Suprapubic skin (tissue), 4 donors: ENCODE measurements at regions not wholly inside any gene's neighbourhood (a gene's known extent, or its start where the extent isn't known, plus 50 kb on each side); places are given as distances from the start of the nearest gene placed in this dataset.

ENCODE experiments used
- DNase-seq, 2 donors: peaks; one replicate each; pipeline ENCODE4 v3.0.0-alpha.2; 2019; ENCODE audit warnings: low spot score in 2 of 2
- H3K27ac ChIP-seq: fragments of 200-600 bp; sonication (generic); one replicate; pipeline ENCODE4 v1.5.1; 2019
- H3K27me3 ChIP-seq: fragments of 200-600 bp; sonication (generic); one replicate; pipeline ENCODE4 v1.5.1; 2019
- H3K36me3 ChIP-seq: fragments of 200-600 bp; sonication (generic); one replicate; pipeline ENCODE4 v1.5.1; 2019
- H3K4me1 ChIP-seq: fragments of 200-600 bp; sonication (generic); one replicate; pipeline ENCODE4 v1.5.1; 2019
- H3K4me3 ChIP-seq: fragments of 200-600 bp; sonication (generic); one replicate; pipeline ENCODE4 v1.5.1; 2019; ENCODE audit warnings: mild to moderate bottlenecking
- H3K9me3 ChIP-seq: fragments of 200-600 bp; sonication (generic); one replicate; pipeline ENCODE4 v1.5.1; 2019
- CTCF ChIP-seq, 2 donors: fragments of 200-600 bp in 1 of 2; fragments of 450-650 bp in 1 of 2; sonication (generic) in 1 of 2; IDR thresholded peaks; one replicate each; pipeline ENCODE4 v1.5.1; 2016 to 2019; ENCODE audit warnings: antibody characterized with exemption in 2 of 2, mild to moderate bottlenecking in 1 of 2, moderate library complexity in 1 of 2
- EP300 ChIP-seq: sonication (generic); formaldehyde crosslinking; IDR thresholded peaks from one replicate; pipeline ENCODE4 v1.6.1; 2017; ENCODE audit warnings: antibody characterized with exemption
- POLR2A ChIP-seq, 2 donors: fragments of 450-650 bp; IDR thresholded peaks; one replicate each; pipeline ENCODE4 v1.6.1; 2017; ENCODE audit warnings: antibody characterized with exemption in 2 of 2, mild to moderate bottlenecking in 2 of 2, moderate library complexity in 2 of 2
- POLR2AphosphoS5 ChIP-seq, 3 donors: sonication (generic); formaldehyde crosslinking; IDR thresholded peaks; one replicate each; pipeline ENCODE4 v1.6.1; 2017; ENCODE audit warnings: antibody characterized with exemption in 3 of 3
- WGBS: methylation state at CpG from one replicate; pipeline ENCODE4 v1.1.5; 2018; 5-methylcytosine and 5-hydroxymethylcytosine counted together

DNA sequence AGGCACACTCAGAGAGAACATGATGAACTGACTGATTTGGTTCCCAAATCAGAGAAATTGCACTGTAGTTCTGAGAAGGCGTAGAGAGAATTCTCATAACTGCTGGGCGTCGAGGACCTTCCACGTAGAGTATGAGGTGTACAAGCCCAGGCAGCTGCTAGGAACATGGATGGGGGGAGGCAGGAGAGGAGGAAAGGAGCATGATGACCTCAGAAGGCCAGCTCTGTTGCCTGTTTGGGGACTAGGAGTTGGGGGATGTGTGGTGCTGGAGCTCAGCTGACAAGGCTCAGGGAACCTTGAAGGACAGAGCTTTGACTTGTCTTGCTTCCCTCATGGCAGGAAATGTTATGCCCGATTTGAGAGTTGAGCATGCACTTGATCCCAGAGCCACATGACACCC lies 485.4 kb downstream of the IRX1 start:
- H3K4me1 ChIP-seq, result no peaks in the 10 kb centered on the region
- no peaks in the 10 kb centered on the region for H3K36me3 ChIP-seq
- H3K4me3 ChIP-seq, result no peak overlapping the region
- H3K27ac ChIP-seq, result no peak overlapping the region
- no peaks in the 10 kb centered on the region for H3K27me3 ChIP-seq
- 85% methylated on average over 5 of the region's 5 CpGs for WGBS
- DNase-seq, result no peak
- no peaks in the 10 kb centered on the region for H3K9me3 ChIP-seq
- TF ChIP-seq POLR2AphosphoS5 (IDR thresholded peaks at IDR 0.05) (no peak), POLR2A (IDR thresholded peaks at IDR 0.05) (no peak), EP300 (no peak), CTCF (IDR thresholded peaks at IDR 0.05) (no peak)

DNA sequence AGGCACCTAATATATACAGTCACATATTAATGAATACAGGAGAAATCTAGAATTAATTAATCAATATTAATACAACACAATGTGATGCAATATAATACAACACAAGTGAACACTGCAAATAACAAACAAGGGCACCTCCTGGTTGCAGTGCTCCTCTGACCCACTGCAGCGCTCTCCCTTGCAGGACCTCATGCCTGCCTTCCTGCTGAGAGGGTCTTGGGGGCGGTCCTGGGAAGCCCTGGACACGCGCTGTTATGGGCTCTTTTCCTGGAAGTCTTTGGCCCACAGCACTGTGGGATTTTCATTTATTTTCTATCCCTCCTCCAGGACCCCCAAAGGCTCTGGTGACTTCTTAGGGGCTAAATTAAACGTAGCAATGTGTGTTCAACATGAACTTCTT lies 485.8 kb downstream of the IRX1 start:
- no peak overlapping the region for H3K27ac ChIP-seq
- H3K36me3 ChIP-seq, result no peaks in the 10 kb centered on the region
- no peak overlapping the region for H3K4me3 ChIP-seq
- DNase-seq, result no peak
- TF ChIP-seq POLR2AphosphoS5 (IDR thresholded peaks at IDR 0.05), result no peak
- no peak for TF ChIP-seq CTCF (IDR thresholded peaks at IDR 0.05)
- TF ChIP-seq EP300, result no peak
- no peak for TF ChIP-seq POLR2A (IDR thresholded peaks at IDR 0.05)
- WGBS, result 85% methylated on average over 5 of the region's 5 CpGs
- H3K9me3 ChIP-seq, result no peaks in the 10 kb centered on the region
- H3K27me3 ChIP-seq, result no peaks in the 10 kb centered on the region
- H3K4me1 ChIP-seq, result no peaks in the 10 kb centered on the region

GRCh38 chr5:4082966-4083564 lies 487.4 kb downstream of the IRX1 start:
- H3K27me3 ChIP-seq, result no peaks in the 10 kb centered on the region
- TF ChIP-seq CTCF (IDR thresholded peaks at IDR 0.05), result no peak
- TF ChIP-seq EP300, result no peak
- TF ChIP-seq POLR2A (IDR thresholded peaks at IDR 0.05), result no peak
- TF ChIP-seq POLR2AphosphoS5 (IDR thresholded peaks at IDR 0.05), result no peak
- no peaks in the 10 kb centered on the region for H3K36me3 ChIP-seq
- no peak overlapping the region for H3K27ac ChIP-seq
- DNase-seq, result no peak
- no peaks in the 10 kb centered on the region for H3K9me3 ChIP-seq
- no peak overlapping the region for H3K4me3 ChIP-seq
- H3K4me1 ChIP-seq, result no peaks in the 10 kb centered on the region
- WGBS, result 68% methylated on average over 6 of the region's 6 CpGs

- 83% methylated on average over 12 of the region's 13 CpGs for WGBS
- no peak for TF ChIP-seq CTCF (IDR thresholded peaks at IDR 0.05)
- Histone ChIP-seq H3K27ac (no peak overlapping the region), H3K9me3 (no peaks in the 10 kb centered on the region), H3K4me3 (no peak overlapping the region), H3K27me3 (no peaks in the 10 kb centered on the region), H3K4me1 (no peaks in the 10 kb centered on the region), H3K36me3 (no peaks in the 10 kb centered on the region)
- no peak for DNase-seq
Measured at GRCh38 chr5:4083591-4084337, 488.1 kb downstream of the IRX1 start.

- no peaks in the 10 kb centered on the region for H3K9me3 ChIP-seq
- no peak overlapping the region for H3K4me3 ChIP-seq
- no peak for DNase-seq
- TF ChIP-seq EP300 (no peak), POLR2AphosphoS5 (IDR thresholded peaks at IDR 0.05) (no peak), POLR2A (IDR thresholded peaks at IDR 0.05) (no peak), CTCF (IDR thresholded peaks at IDR 0.05) (no peak)
- no peaks in the 10 kb centered on the region for H3K4me1 ChIP-seq
- 85% methylated on average over 4 of the region's 4 CpGs for WGBS
- H3K27me3 ChIP-seq, result no peaks in the 10 kb centered on the region
- H3K27ac ChIP-seq, result no peak overlapping the region
- H3K36me3 ChIP-seq, result no peaks in the 10 kb centered on the region
Measured at GRCh38 chr5:4086081-4086480, 490.4 kb downstream of the IRX1 start.
